Adipocyte (in vitro differentiated cells): ENCODE measurements at regions not wholly inside any gene's neighbourhood (a gene's known extent, or its start where the extent isn't known, plus 50 kb on each side); places are given as distances from the start of the nearest gene placed in this dataset.

Source experiments
- DNase-seq: peaks from one replicate; pipeline ENCODE4 v3.0.0-alpha.2; 2015; ENCODE audit warnings: low read depth
- H3K27me3 ChIP-seq: replicated peaks from 2 replicates; pipeline ENCODE4 v1.7.0; 2013; ENCODE audit warnings: mild to moderate bottlenecking, low read length, moderate library complexity; ENCODE audit not compliant: control insufficient read depth, insufficient read depth
- H3K36me3 ChIP-seq: 2 replicates; pipeline ENCODE4 v1.7.0; 2013; ENCODE audit warnings: low read length, mild to moderate bottlenecking, moderate library complexity; ENCODE audit not compliant: control insufficient read depth, insufficient read depth, severe bottlenecking
- H3K4me1 ChIP-seq: 2 replicates; pipeline ENCODE4 v1.7.0; 2013; ENCODE audit warnings: mild to moderate bottlenecking, low read length, moderate library complexity; ENCODE audit not compliant: control insufficient read depth, insufficient read depth
- H3K4me3 ChIP-seq: 2 replicates; pipeline ENCODE4 v1.7.0; 2013; ENCODE audit warnings: mild to moderate bottlenecking, low read length, moderate library complexity
- H3K9ac ChIP-seq: 2 replicates; pipeline ENCODE4 v1.7.0; 2013; ENCODE audit warnings: mild to moderate bottlenecking, low read length, moderate library complexity
- H3K9me3 ChIP-seq: 2 replicates; pipeline ENCODE4 v1.7.0; 2013; ENCODE audit warnings: mild to moderate bottlenecking, low read length, moderate library complexity; ENCODE audit not compliant: control insufficient read depth

GRCh38 chr1:219788091-219788490, 140.3 kb downstream of the SLC30A10 start:
- peaks cover 4% of the 10 kb centered on the region for H3K9me3 ChIP-seq
- peaks cover 6% of the 10 kb centered on the region for H3K4me1 ChIP-seq
- H3K9ac ChIP-seq: no peak overlapping the region
- no peak overlapping the region for H3K4me3 ChIP-seq
- H3K36me3 ChIP-seq: no peaks in the 10 kb centered on the region
- no peaks in the 10 kb centered on the region for H3K27me3 ChIP-seq
- DNase-seq: no peak

GRCh38 chr1:219784660-219785381, 143.5 kb downstream of the SLC30A10 start:
- H3K4me3 ChIP-seq: no peak overlapping the region
- H3K9me3 ChIP-seq: peaks cover 4% of the 10 kb centered on the region
- H3K27me3 ChIP-seq: no peaks in the 10 kb centered on the region
- H3K9ac ChIP-seq: no peak overlapping the region
- no peaks in the 10 kb centered on the region for H3K36me3 ChIP-seq
- no peak for DNase-seq
- no peaks in the 10 kb centered on the region for H3K4me1 ChIP-seq

GRCh38 chr1:219783605-219784235, 144.6 kb downstream of the SLC30A10 start:
- Histone ChIP-seq H3K4me3 (no peak overlapping the region), H3K4me1 (no peaks in the 10 kb centered on the region)
- no peak for DNase-seq

GRCh38 chr1:219782929-219783328, 145.4 kb downstream of the SLC30A10 start:
- no peak for DNase-seq
- H3K36me3 ChIP-seq: no peaks in the 10 kb centered on the region
- no peaks in the 10 kb centered on the region for H3K4me1 ChIP-seq
- H3K4me3 ChIP-seq: no peak overlapping the region
- H3K27me3 ChIP-seq: no peaks in the 10 kb centered on the region
- no peaks in the 10 kb centered on the region for H3K9me3 ChIP-seq
- H3K9ac ChIP-seq: no peak overlapping the region

More at GRCh38 chr1:219783605-219784235, 144.6 kb downstream of the SLC30A10 start:
- Histone ChIP-seq H3K27me3 (no peaks in the 10 kb centered on the region), H3K36me3 (no peaks in the 10 kb centered on the region), H3K9me3 (peaks cover 3% of the 10 kb centered on the region), H3K9ac (no peak overlapping the region)

- Histone ChIP-seq H3K27me3 (no peaks in the 10 kb centered on the region), H3K4me3 (no peak overlapping the region), H3K4me1 (no peaks in the 10 kb centered on the region), H3K9ac (no peak overlapping the region), H3K36me3 (no peaks in the 10 kb centered on the region), H3K9me3 (no peaks in the 10 kb centered on the region)
- no peak for DNase-seq
Measured at GRCh38 chr1:219782311-219782710, 146.0 kb downstream of the SLC30A10 start.

DNA sequence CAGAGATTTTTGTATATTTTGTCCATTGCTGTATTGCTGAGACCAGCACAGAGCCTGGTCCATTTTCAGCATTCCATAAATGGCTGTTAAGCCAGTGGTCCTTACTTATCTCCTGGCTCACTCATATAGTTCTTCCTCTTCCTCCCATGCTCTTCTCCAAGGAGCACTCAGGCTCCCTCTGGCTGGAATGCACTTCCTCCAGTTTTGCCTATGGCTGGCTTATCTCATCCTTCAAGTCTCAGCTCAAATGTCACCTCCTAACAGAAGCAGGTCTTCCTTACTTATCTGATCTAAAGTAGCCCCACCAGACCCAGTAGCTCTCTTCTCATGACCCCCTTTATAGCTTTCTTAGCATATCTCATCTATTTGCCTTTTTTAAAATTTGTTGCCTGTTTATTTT, 146.9 kb downstream of the SLC30A10 start:
- Histone ChIP-seq H3K27me3 (no peaks in the 10 kb centered on the region), H3K36me3 (no peaks in the 10 kb centered on the region), H3K9ac (no peak overlapping the region), H3K4me1 (no peaks in the 10 kb centered on the region), H3K9me3 (no peaks in the 10 kb centered on the region), H3K4me3 (no peak overlapping the region)
- no peak for DNase-seq

DNA sequence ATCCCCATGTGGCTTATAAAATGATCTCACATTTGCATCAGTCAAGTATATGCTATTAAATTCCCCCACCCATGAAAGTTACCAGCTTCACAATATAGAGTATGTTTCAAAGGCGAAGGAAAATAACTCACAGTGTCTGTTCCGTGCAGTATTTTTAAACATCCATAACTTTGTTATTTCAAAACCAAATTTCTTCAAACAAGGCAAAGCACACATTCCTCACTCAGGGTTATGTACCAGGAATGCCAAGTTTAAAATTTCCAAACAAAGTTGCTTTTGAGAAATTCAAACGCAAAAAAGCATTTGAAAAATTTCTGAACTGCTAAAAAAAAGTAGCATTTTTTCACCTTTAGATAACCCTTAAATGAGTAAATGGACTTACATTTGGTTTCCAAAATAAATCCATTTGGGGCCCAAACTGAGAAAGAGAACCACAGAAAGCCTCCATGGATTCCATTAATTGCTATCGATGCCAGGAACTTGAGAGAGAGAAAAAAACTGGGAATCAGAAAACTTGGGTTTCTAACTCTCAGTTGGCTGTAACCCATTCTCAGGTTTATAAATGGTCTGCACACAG, 149.5 kb downstream of the SLC30A10 start:
- Histone ChIP-seq H3K4me3 (no peak overlapping the region), H3K27me3 (no peaks in the 10 kb centered on the region), H3K9me3 (no peaks in the 10 kb centered on the region), H3K36me3 (no peaks in the 10 kb centered on the region), H3K9ac (no peak overlapping the region), H3K4me1 (no peaks in the 10 kb centered on the region)
- no peak for DNase-seq

GRCh38 chr1:219778110-219778509, 150.2 kb downstream of the SLC30A10 start:
- no peaks in the 10 kb centered on the region for H3K27me3 ChIP-seq
- no peak for DNase-seq
- no peak overlapping the region for H3K4me3 ChIP-seq
- H3K36me3 ChIP-seq: no peaks in the 10 kb centered on the region
- no peaks in the 10 kb centered on the region for H3K9me3 ChIP-seq
- no peak overlapping the region for H3K9ac ChIP-seq
- no peaks in the 10 kb centered on the region for H3K4me1 ChIP-seq

- no peak for DNase-seq
- Histone ChIP-seq H3K4me3 (no peak overlapping the region), H3K4me1 (peaks cover 3% of the 10 kb centered on the region), H3K9ac (no peak overlapping the region), H3K36me3 (no peaks in the 10 kb centered on the region), H3K9me3 (no peaks in the 10 kb centered on the region), H3K27me3 (no peaks in the 10 kb centered on the region)
Measured at GRCh38 chr1:219774386-219774785, 154.0 kb downstream of the SLC30A10 start.

GRCh38 chr1:219773775-219774174, 154.6 kb downstream of the SLC30A10 start:
- Histone ChIP-seq H3K27me3 (no peaks in the 10 kb centered on the region), H3K9me3 (no peaks in the 10 kb centered on the region), H3K9ac (no peak overlapping the region), H3K36me3 (no peaks in the 10 kb centered on the region), H3K4me3 (no peak overlapping the region), H3K4me1 (peaks cover 3% of the 10 kb centered on the region)
- DNase-seq: no peak

DNA sequence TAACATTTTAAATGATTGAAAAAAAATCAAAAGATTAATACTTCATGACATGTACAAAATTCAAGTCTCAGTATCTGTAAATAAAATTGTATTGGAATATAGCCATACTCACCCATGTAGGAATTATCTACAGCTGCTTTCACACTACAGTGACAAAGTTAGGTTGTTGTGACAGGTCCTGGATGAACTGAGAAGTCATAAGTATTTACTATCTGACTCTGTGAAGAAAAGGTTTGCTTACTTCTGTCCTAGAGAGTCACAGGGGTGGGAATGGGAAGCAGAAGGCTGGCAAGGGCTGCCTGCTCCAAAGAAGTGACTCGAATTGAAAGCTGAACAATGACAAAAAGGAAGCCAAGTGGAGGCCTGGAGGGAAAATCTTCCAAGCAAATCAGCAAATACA, 155.2 kb downstream of the SLC30A10 start:
- H3K9me3 ChIP-seq: no peaks in the 10 kb centered on the region
- H3K27me3 ChIP-seq: no peaks in the 10 kb centered on the region
- DNase-seq: no peak
- peaks cover 3% of the 10 kb centered on the region for H3K4me1 ChIP-seq
- H3K36me3 ChIP-seq: no peaks in the 10 kb centered on the region
- H3K9ac ChIP-seq: no peak overlapping the region
- H3K4me3 ChIP-seq: no peak overlapping the region
